NB4 (cell line): ENCODE measurements at regions not wholly inside any gene's neighbourhood (a gene's known extent, or its start where the extent isn't known, plus 50 kb on each side); places are given as distances from the start of the nearest gene placed in this dataset.

ENCODE experiments used
- CTCF ChIP-seq: IDR thresholded peaks from one replicate; pipeline ENCODE4 v1.5.1; 2012; ENCODE audit warnings: low read depth, low read length
- MAX ChIP-seq: IDR thresholded peaks from 2 replicates; pipeline ENCODE4 v1.6.1; 2011; ENCODE audit warnings: low read depth, low read length
- POLR2A ChIP-seq: IDR thresholded peaks from 2 replicates; pipeline ENCODE4 v1.6.1; 2011; ENCODE audit warnings: mild to moderate bottlenecking; ENCODE audit not compliant: insufficient read length; ENCODE audit errors: extremely low read depth

GRCh38 chr3:4191971-4192370 is 111.2 kb upstream of the SETMAR start:
- no peak for TF ChIP-seq MAX
- TF ChIP-seq CTCF, result no peak
- no peak for TF ChIP-seq POLR2A
